Midbrain (tissue), 1 donor: ENCODE measurements at regions not wholly inside any gene's neighbourhood (a gene's known extent, or its start where the extent isn't known, plus 50 kb on each side); places are given as distances from the start of the nearest gene placed in this dataset.
"Not testable (repeated sequence)": the region's sequence is repeated elsewhere in the genome, so short reads cannot be mapped to it uniquely, and the experiment has no call there.

Source experiments
- DNase-seq: peaks from one replicate; lab custom pipeline; 2025; lab: John Stamatoyannopoulos, UW

GRCh38 chr3:165521131-165521871 is 315.9 kb downstream of the BCHE start:
- no peak for DNase-seq

DNA sequence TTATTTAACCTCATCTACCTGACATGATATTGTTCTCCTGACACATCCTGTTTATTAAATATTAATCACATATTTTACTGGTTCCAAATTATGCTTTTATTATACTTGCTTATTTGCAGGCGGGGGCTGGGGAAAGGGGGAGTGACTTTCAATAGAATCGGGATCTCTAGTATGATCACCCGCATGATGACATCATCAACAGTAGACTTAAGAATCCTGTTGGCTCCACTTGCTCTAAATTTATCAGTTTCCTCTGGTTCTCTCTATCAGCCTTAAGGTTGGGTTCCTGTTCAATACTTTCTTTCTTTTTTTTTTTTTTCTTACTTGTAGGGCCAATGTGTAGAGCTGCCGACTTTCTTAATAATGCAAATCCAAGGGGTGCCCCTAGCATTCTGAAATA is 317.5 kb downstream of the BCHE start:
- no peak for DNase-seq

GRCh38 chr3:165518346-165518745 is 318.9 kb downstream of the BCHE start:
- no peak for DNase-seq

DNA sequence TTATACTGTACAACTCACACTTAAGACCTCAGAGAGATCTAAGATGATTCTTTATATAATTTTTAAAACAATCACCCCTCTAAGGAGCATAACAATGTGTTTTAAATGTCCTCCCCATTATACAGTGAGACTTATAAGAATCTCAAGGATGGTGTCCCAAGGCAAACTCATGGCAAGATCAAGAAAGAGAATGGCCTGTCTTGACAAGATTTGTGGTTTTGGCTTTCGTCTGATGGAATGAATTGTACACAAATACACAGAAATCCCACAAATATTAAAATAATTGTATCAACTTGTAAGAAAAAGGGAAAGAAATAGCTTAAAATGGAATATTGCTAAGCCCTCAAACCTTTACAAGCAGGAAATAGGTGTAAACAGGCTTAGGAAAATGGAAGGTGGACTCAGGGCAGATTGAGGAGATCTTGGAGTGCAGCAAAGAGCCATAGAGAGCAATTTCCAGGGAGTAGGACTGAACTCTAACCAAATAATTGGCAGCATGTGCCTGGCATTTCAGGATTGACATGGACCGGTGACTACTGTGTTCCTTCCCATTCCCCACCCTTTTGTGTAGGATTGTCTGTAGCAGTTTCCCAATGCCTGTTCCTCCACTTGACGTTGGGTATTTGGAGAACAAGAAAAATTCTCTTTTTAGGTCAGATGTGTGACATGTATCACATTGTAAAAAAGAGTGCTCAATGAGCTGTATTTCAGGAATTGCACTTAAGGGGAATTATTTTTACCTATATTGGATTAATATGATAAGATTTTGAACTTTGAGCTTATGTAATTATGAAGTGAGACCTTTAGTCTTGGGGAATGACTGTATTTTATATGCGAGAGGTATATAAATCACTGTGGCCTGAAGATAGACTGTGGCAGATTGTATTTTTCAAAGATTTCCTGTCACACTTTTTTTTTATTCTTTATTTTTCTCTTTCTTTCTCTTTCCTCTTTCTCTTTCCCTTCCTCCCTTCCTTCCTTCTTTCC is 317.8 kb upstream of the SLITRK3 start:
- DNase-seq: no peak

DNA sequence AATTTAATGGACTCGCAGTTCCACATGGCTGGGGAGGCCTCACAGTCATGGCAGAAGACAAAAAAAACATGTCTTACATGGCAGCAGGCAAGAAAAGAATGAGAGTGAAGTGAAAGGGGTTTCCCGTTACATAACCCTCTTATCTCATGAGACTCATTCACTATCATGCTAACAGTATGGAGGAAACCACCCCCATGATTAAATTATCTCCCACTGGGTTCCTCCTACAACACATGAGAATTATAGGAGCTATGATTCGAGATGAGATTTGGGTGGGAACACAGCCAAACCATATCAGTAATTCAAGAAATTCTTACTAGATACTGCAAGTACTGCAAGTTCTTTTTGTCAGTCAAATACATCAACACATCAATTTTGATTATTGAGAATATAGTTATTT is 311.4 kb upstream of the SLITRK3 start:
- no peak for DNase-seq

DNA sequence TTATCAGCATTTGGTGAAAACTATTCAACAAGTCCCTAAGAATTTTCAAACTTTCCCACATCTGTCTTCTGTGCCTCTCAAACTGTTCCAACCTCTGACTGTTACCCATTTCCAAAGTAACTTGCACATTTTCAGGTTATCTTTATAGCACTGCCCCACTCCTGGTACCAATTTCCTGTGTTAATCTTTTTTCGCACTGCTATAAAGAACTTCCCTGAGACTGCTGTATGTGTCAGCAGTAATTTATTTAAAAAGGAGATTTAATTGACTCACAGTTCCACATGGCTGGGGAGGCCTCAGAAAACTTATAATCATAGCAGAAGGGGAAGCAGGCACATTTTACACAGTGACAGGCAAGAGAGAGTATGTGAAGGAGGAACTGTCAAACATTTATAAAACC is 310.9 kb upstream of the SLITRK3 start:
- no peak for DNase-seq

DNA sequence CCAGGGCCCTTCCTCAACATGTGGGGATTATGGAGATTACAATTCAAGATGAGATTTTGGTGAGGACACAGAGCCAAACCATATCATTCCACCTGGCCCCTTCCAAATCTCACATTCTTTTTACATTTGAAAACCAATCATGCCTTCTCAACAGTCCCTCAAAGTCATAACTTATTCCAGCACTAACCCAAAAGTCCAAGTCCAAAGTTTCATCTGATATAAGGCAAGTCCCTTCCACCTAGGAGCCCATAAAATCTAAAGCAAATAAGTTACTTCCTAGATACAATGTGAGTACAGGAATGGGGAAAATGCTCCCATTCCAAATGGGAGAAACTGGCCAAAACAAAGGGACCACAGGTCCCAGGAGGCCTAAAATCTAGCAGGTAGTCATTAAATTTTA is 309.5 kb upstream of the SLITRK3 start:
- no peak for DNase-seq

DNA sequence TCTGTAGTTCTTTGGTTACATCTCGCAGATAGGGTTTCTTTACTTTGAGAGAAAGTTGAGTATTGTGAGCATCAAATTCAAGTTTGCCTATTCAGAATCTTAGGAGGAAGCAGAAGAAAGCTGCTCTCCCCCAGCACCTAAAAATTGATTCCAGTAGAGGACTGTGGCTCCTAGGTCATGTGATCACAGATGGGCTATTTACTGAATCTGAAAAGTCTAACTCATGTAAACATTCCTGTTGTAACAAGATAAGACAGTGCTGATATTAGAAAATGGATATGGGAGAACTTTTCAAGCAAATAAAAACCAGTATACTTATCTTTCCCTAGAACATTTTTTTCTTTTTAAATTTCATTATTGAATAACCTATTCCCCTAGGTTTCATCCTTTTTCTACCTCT is 308.4 kb upstream of the SLITRK3 start:
- no peak for DNase-seq

- no peak for DNase-seq
Measured at GRCh38 chr3:165503825-165504224, 307.6 kb upstream of the SLITRK3 start.

GRCh38 chr3:165503346-165503745 is 307.2 kb upstream of the SLITRK3 start:
- no peak for DNase-seq

GRCh38 chr3:165502707-165503106 is 306.5 kb upstream of the SLITRK3 start:
- no peak for DNase-seq

DNA sequence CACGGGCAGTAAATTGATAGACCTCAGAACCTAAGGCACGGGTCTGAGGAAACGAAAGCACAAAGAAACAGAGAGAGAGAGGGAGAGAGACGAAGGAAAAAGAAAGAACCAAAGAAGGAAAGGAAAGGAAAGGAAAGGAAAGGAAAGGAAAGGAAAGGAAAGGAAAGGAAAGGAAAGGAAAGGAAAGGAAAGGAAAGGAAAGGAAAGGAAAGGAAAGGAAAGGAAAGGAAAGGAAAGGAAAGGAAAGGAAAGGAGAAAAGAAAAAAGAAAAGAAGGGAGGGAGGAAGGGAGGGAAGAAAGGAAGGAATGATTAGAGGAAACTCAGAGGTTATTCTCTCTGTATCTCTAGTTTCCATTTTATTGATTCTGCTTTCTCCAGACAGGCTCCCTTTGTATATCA is 302.6 kb upstream of the SLITRK3 start:
- DNase-seq: not testable (repeated sequence)

DNA sequence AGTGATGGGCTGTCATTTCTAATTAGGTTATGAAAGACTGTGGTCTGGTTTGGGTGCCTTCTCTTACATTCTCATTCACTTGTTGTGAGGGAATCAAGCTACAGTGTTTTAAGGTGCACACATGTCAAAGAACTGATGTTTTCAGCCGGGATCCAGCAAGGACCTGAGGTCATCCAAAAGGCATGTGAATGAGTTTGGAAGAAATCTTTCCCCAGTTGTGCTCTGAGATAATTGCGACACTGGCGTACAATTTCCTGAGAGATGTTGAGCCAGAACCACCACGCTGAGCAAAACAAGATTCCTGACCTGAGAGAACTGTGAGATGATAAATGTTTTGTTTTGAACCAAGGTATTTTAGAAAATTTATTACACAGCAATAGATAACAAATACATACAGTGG is 295.3 kb upstream of the SLITRK3 start:
- no peak for DNase-seq

- no peak for DNase-seq
Measured at GRCh38 chr3:165476399-165477060, 280.3 kb upstream of the SLITRK3 start.

- no peak for DNase-seq
Measured at GRCh38 chr3:165466856-165467255, 270.7 kb upstream of the SLITRK3 start.

- DNase-seq: no peak
Measured at GRCh38 chr3:165464736-165465135, 268.6 kb upstream of the SLITRK3 start.

- no peak for DNase-seq
Measured at GRCh38 chr3:165463531-165463930, 267.3 kb upstream of the SLITRK3 start.

GRCh38 chr3:165462636-165463334 is 266.6 kb upstream of the SLITRK3 start:
- no peak for DNase-seq

GRCh38 chr3:165459924-165460835 is 264.0 kb upstream of the SLITRK3 start:
- DNase-seq: no peak

- no peak for DNase-seq
Measured at GRCh38 chr3:165459111-165459510, 262.9 kb upstream of the SLITRK3 start.

DNA sequence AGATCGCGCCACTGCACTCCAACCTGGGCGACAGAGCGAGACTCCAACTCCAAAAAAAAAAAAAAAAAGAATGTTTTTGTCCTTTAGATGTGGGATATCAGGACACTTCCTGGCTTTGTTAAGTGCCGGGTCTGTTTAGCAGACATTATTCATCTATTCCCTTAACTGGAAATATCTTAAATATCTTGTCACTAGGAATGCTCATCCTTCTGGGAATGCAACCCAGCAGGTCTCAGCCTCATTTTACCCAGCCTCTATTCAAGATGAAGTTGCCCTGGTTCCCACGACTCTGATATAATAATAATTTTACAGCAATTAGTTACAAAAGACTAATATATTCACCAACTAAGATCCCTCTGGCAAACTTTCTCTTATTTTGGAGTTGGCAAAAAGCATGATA is 260.9 kb upstream of the SLITRK3 start:
- no peak for DNase-seq
